ENCODE measurements at regions not wholly inside any gene's neighbourhood (a gene's known extent, or its start where the extent isn't known, plus 50 kb on each side); places are given as distances from the start of the nearest gene placed in this dataset.

DNA sequence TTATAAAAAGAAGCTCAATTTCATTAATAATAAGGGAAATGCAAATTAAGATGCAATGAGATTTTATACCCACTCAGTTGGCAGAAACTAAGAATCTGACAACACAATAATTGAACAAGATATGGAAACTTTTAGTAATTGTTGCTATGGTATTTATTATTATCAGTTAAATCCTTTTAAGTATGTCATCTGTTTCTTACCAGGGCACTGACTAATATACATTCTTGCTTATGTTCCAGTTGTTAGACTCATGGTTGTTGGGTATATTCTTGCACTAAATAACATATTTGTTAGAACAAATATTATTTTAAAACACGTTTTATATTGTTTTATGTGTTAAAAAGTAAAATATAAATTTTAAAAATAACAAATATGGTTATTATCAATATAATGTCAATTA, 690.3 kb downstream of the MECOM start:
- Histone ChIP-seq H2AK9ac (replicated peaks; ENCODE audit: low read depth, low read length, poor library complexity) (no peak overlapping the region), H3K9me1 (ENCODE audit: insufficient read depth, low read length) (no peaks in the 10 kb centered on the region; the same call in 1 of the 2 replicates), H3K14ac (replicated peaks; ENCODE audit: low read depth, low read length) (no peak overlapping the region), H3K4ac (ENCODE audit: low read depth, low read length) (no peak overlapping the region), H3K18ac (ENCODE audit: low read depth, low read length) (no peak overlapping the region), H3K9ac (ENCODE audit: low read depth, low read length) (no peak overlapping the region), H4K5ac (ENCODE audit: low read depth, low read length) (no peak overlapping the region), H3K4me3 (ENCODE audit: insufficient read depth, low read depth, low read length) (no peak overlapping the region), H4K91ac (ENCODE audit: insufficient read depth, low read depth, low read length) (no peak overlapping the region), H3K27me3 (ENCODE audit: control insufficient read depth, insufficient read depth, low read length) (no peaks in the 10 kb centered on the region), H3K23ac (ENCODE audit: low read depth, low read length) (no peak overlapping the region), H2BK20ac (ENCODE audit: low read depth, low read length) (no peak overlapping the region), H2AK5ac (ENCODE audit: low read depth, low read length) (no peak overlapping the region), H2AFZ (replicated peaks; ENCODE audit: low read length, poor library complexity) (no peak overlapping the region), H4K20me1 (ENCODE audit: insufficient read depth, low read length) (no peaks in the 10 kb centered on the region), H3K36me3 (ENCODE audit: control insufficient read depth, insufficient read depth, low read length) (no peaks in the 10 kb centered on the region), H2BK5ac (ENCODE audit: low read depth, low read length, poor library complexity, severe bottlenecking) (no peak overlapping the region), H2BK120ac (ENCODE audit: low read depth, low read length) (no peak overlapping the region), H2BK15ac (ENCODE audit: low read depth, low read length) (no peak overlapping the region), H3K9me3 (ENCODE audit: control insufficient read depth, insufficient read depth, low read length) (no peaks in the 10 kb centered on the region), H3K27ac (ENCODE audit: insufficient read depth, low read length) (no peak overlapping the region), H3K4me1 (ENCODE audit: control insufficient read depth, insufficient read depth, low read length) (peaks cover under 1% of the 10 kb centered on the region; the same call in 1 of the 2 replicates), H3K4me2 (ENCODE audit: low read depth, low read length) (no peak overlapping the region), H3K56ac (ENCODE audit: extremely low read depth, insufficient read depth, low read length) (no peak overlapping the region), H4K8ac (ENCODE audit: low read depth in 2 of 2, low read length in 2 of 2) (no peak overlapping the region), H3K79me1 (ENCODE audit: low read depth in 1 of 2, low read length in 2 of 2) (no peaks in the 10 kb centered on the region)
- no TSS peak for BruUV-seq (replicated peaks)
- DNase-seq (peak; percentile 39), ATAC-seq (ENCODE audit: low read depth) (no peak)
- CTCF ChIA-PET = no interaction called here
- POLR2A ChIA-PET (ENCODE audit: unreplicated experiment) = no interaction called here
- WGBS, 2 experiments (ENCODE audit: extremely low coverage in 2 of 2, insufficient read length in 1 of 2) = no CpG with 5 or more reads among the region's 1 CpG
- TF ChIP-seq RAD21 (IDR thresholded peaks at IDR 0.05; ENCODE audit: low read length) (no peak), RFX5 (IDR thresholded peaks at IDR 0.05; ENCODE audit: low read depth, low read length) (no peak), CTCF (conservative IDR thresholded peaks at IDR 0.05; ENCODE audit: low read depth, low read length) (no peak), SMC3 (IDR thresholded peaks at IDR 0.05; ENCODE audit: low read depth, low read length) (no peak), MXI1 (IDR thresholded peaks at IDR 0.05; ENCODE audit: borderline replicate concordance, low read depth, low read length) (no peak), RCOR1 (IDR thresholded peaks at IDR 0.05; ENCODE audit: insufficient replicate concordance, low read length) (no peak), POLR2A (IDR thresholded peaks at IDR 0.05; ENCODE audit: low read depth, low read length) (no peak), MAFK (IDR thresholded peaks at IDR 0.05; ENCODE audit: low read depth, low read length) (no peak), CHD1 (IDR thresholded peaks at IDR 0.05; ENCODE audit: low read depth, low read length) (no peak)
- TF ChIP-seq, protein P1, sequence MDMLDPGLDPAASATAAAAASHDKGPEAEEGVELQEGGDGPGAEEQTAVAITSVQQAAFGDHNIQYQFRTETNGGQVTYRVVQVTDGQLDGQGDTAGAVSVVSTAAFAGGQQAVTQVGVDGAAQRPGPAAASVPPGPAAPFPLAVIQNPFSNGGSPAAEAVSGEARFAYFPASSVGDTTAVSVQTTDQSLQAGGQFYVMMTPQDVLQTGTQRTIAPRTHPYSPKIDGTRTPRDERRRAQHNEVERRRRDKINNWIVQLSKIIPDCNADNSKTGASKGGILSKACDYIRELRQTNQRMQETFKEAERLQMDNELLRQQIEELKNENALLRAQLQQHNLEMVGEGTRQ (IDR thresholded peaks at IDR 0.05; ENCODE audit: low read depth, low read length) = no peak
- dilution Hi-C loops (cut with HindIII; ENCODE audit: low sequenced_read_pairs, unreplicated experiment) = no loop called here
- in situ Hi-C loops (cut with MboI; ENCODE audit: low sequenced_read_pairs) = no loop called here
- intact Hi-C loops (cut with micrococcal nuclease) = no loop called here
